Right ventricle myocardium inferior (tissue), 1 donor: ENCODE measurements at regions not wholly inside any gene's neighbourhood (a gene's known extent, or its start where the extent isn't known, plus 50 kb on each side); places are given as distances from the start of the nearest gene placed in this dataset.

Source experiments
- ATAC-seq: fragments of 200-7000 bp; cut with Tn5 transposase; one replicate; pipeline ENCODE4 v1.9.1; 2020; ENCODE audit warnings: mild to moderate bottlenecking, moderate library complexity
- DNase-seq: peaks from one replicate; pipeline ENCODE4 v3.0.0; 2021; ENCODE audit errors: missing footprints
- intact Hi-C: fragments of 100-400 bp; cut with DNase I; formaldehyde crosslinking; loops from one replicate; pipeline ENCODE4 v1.11.0; 2022
- donor health status: DM: no; HTN: yes; CAD: no; lungs with severe emphysema.

- ATAC-seq (no peak), DNase-seq (no peak)
- intact Hi-C loops: no loop called here
Observed at GRCh38 chr11:120061036-120061760, 76.7 kb downstream of the TRIM29 start.

GRCh38 chr11:120060512-120060911, 77.4 kb downstream of the TRIM29 start:
- intact Hi-C loops: no loop called here
- ATAC-seq (no peak), DNase-seq (no peak)

GRCh38 chr11:120058931-120059330, 79.0 kb downstream of the TRIM29 start:
- ATAC-seq (no peak), DNase-seq (no peak)
- intact Hi-C loops: no loop called here

- DNase-seq (no peak), ATAC-seq (no peak)
- intact Hi-C loops: no loop called here
Observed at GRCh38 chr11:120057595-120058581, 80.0 kb downstream of the TRIM29 start.

- no peak for DNase-seq
- no peak for ATAC-seq
- intact Hi-C loops: no loop called here
Observed at GRCh38 chr11:120057028-120057330, 80.9 kb downstream of the TRIM29 start.

GRCh38 chr11:120056301-120057027, 81.4 kb downstream of the TRIM29 start:
- ATAC-seq (no peak), DNase-seq (no peak)
- intact Hi-C loops: no loop called here

GRCh38 chr11:120055646-120056045, 82.3 kb downstream of the TRIM29 start:
- ATAC-seq (no peak), DNase-seq (no peak)
- intact Hi-C loops: no loop called here

GRCh38 chr11:120054753-120055045, 83.2 kb downstream of the TRIM29 start:
- no peak for DNase-seq
- intact Hi-C loops: no loop called here
- ATAC-seq: no peak

- no peak for ATAC-seq
- DNase-seq: no peak
- intact Hi-C loops: no loop called here
Observed at GRCh38 chr11:120054016-120054752, 83.7 kb downstream of the TRIM29 start.

GRCh38 chr11:120052196-120052775, 85.6 kb downstream of the TRIM29 start:
- DNase-seq: no peak
- no peak for ATAC-seq
- intact Hi-C loops: no loop called here

- no peak for ATAC-seq
- DNase-seq: no peak
- intact Hi-C loops: no loop called here
Observed at GRCh38 chr11:120044011-120044675, 93.8 kb downstream of the TRIM29 start.

- DNase-seq (no peak), ATAC-seq (no peak)
- intact Hi-C loops: no loop called here
Observed at GRCh38 chr11:120043328-120043945, 94.5 kb downstream of the TRIM29 start.

- DNase-seq (no peak), ATAC-seq (no peak)
- intact Hi-C loops: no loop called here
Observed at GRCh38 chr11:120041625-120042024, 96.3 kb downstream of the TRIM29 start.

GRCh38 chr11:120040151-120040840, 97.6 kb downstream of the TRIM29 start:
- no peak for ATAC-seq
- DNase-seq: no peak
- intact Hi-C loops: no loop called here

GRCh38 chr11:120039039-120039438, 98.9 kb downstream of the TRIM29 start:
- no peak for DNase-seq
- no peak for ATAC-seq
- intact Hi-C loops: no loop called here

- intact Hi-C loops: no loop called here
- ATAC-seq: no peak
- DNase-seq: no peak
Observed at GRCh38 chr11:120037111-120037510, 100.8 kb downstream of the TRIM29 start.

GRCh38 chr11:120035756-120036155, 102.2 kb downstream of the TRIM29 start:
- no peak for ATAC-seq
- no peak for DNase-seq
- intact Hi-C loops: no loop called here
